ENCODE measurements at regions not wholly inside any gene's neighbourhood (a gene's known extent, or its start where the extent isn't known, plus 50 kb on each side); places are given as distances from the start of the nearest gene placed in this dataset.

GRCh38 chr18:25883091-25883490 lies 207.3 kb downstream of the SS18 start:
- no peaks in the 10 kb centered on the region for H4K20me1 ChIP-seq (ENCODE audit: control insufficient read depth, extremely low read depth, insufficient read depth, low read length)
- no peak overlapping the region for H3K27ac ChIP-seq (ENCODE audit: control insufficient read depth, insufficient read depth, low read length)

GRCh38 chr18:25881149-25881548 lies 209.3 kb downstream of the SS18 start:
- Histone ChIP-seq H3K4me3 (ENCODE audit: control insufficient read depth in 2 of 3, extremely low read depth in 1 of 3, insufficient read depth in 2 of 3, low read depth in 1 of 3, low read length in 3 of 3) (no peak overlapping the region), H3K36me3 (ENCODE audit: control insufficient read depth in 2 of 2, extremely low read depth in 1 of 2, insufficient read depth in 2 of 2, low read length in 2 of 2) (no peaks in the 10 kb centered on the region), H2AFZ (ENCODE audit: control insufficient read depth, low read length) (no peak overlapping the region), H3K4me2 (ENCODE audit: control insufficient read depth, extremely low read depth, insufficient read depth, low read depth, low read length) (no peak overlapping the region), H3K9ac (ENCODE audit: control insufficient read depth, extremely low read depth, insufficient read depth, low read length) (no peak overlapping the region), H3K27ac (ENCODE audit: control insufficient read depth, insufficient read depth, low read length) (no peak overlapping the region), H4K20me1 (ENCODE audit: control insufficient read depth, extremely low read depth, insufficient read depth, low read length) (no peaks in the 10 kb centered on the region), H3K4me1 (ENCODE audit: control insufficient read depth, extremely low read depth, insufficient read depth, low read length) (no peaks in the 10 kb centered on the region), H3K79me2 (ENCODE audit: control insufficient read depth, insufficient read depth, low read length) (no peaks in the 10 kb centered on the region), H3K9me3 (ENCODE audit: control insufficient read depth, low read depth, low read length) (no peaks in the 10 kb centered on the region), H3K9me1 (ENCODE audit: control insufficient read depth, extremely low read depth, insufficient read depth, low read length) (no peaks in the 10 kb centered on the region), H3K27me3 (ENCODE audit: control insufficient read depth, extremely low read depth, insufficient read depth, low read length) (no peaks in the 10 kb centered on the region)
- TF ChIP-seq EZH2 (IDR thresholded peaks at IDR 0.05; ENCODE audit: low read length): no peak
- TF ChIP-seq, protein P1, sequence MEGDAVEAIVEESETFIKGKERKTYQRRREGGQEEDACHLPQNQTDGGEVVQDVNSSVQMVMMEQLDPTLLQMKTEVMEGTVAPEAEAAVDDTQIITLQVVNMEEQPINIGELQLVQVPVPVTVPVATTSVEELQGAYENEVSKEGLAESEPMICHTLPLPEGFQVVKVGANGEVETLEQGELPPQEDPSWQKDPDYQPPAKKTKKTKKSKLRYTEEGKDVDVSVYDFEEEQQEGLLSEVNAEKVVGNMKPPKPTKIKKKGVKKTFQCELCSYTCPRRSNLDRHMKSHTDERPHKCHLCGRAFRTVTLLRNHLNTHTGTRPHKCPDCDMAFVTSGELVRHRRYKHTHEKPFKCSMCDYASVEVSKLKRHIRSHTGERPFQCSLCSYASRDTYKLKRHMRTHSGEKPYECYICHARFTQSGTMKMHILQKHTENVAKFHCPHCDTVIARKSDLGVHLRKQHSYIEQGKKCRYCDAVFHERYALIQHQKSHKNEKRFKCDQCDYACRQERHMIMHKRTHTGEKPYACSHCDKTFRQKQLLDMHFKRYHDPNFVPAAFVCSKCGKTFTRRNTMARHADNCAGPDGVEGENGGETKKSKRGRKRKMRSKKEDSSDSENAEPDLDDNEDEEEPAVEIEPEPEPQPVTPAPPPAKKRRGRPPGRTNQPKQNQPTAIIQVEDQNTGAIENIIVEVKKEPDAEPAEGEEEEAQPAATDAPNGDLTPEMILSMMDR (optimal IDR thresholded peaks at IDR 0.05 in 1 of 3, IDR thresholded peaks at IDR 0.05 in 1 of 3, conservative IDR thresholded peaks at IDR 0.05 in 1 of 3; ENCODE audit: extremely low read depth in 1 of 3, insufficient read depth in 2 of 3, low read length in 3 of 3): no peak
- dilution Hi-C loops (cut with MboI; ENCODE audit: extremely low pct_ligation_motif_present, low sequenced_read_pairs): no loop called here
- DNase-seq (ENCODE audit: low read depth, low spot score): no peak
- no peak for FAIRE-seq

More at GRCh38 chr18:25883091-25883490, 207.3 kb downstream of the SS18 start:
- Histone ChIP-seq H3K36me3 (ENCODE audit: control insufficient read depth in 2 of 2, extremely low read depth in 1 of 2, insufficient read depth in 2 of 2, low read length in 2 of 2) (no peaks in the 10 kb centered on the region), H3K79me2 (ENCODE audit: control insufficient read depth, insufficient read depth, low read length) (no peaks in the 10 kb centered on the region), H3K27me3 (ENCODE audit: control insufficient read depth, extremely low read depth, insufficient read depth, low read length) (no peaks in the 10 kb centered on the region), H3K4me3 (ENCODE audit: control insufficient read depth in 2 of 3, extremely low read depth in 1 of 3, insufficient read depth in 2 of 3, low read depth in 1 of 3, low read length in 3 of 3) (no peak overlapping the region), H3K9me1 (ENCODE audit: control insufficient read depth, extremely low read depth, insufficient read depth, low read length) (no peaks in the 10 kb centered on the region), H3K4me1 (ENCODE audit: control insufficient read depth, extremely low read depth, insufficient read depth, low read length) (no peaks in the 10 kb centered on the region), H3K9me3 (ENCODE audit: control insufficient read depth, low read depth, low read length) (no peaks in the 10 kb centered on the region), H3K4me2 (ENCODE audit: control insufficient read depth, extremely low read depth, insufficient read depth, low read depth, low read length) (no peak overlapping the region), H2AFZ (ENCODE audit: control insufficient read depth, low read length) (no peak overlapping the region), H3K9ac (ENCODE audit: control insufficient read depth, extremely low read depth, insufficient read depth, low read length) (no peak overlapping the region)
- dilution Hi-C loops (cut with MboI; ENCODE audit: extremely low pct_ligation_motif_present, low sequenced_read_pairs): no loop called here
- DNase-seq (ENCODE audit: low read depth, low spot score) (no peak), FAIRE-seq (no peak)
- TF ChIP-seq EZH2 (IDR thresholded peaks at IDR 0.05; ENCODE audit: low read length): no peak
- TF ChIP-seq, protein P1 (optimal IDR thresholded peaks at IDR 0.05 in 1 of 3, IDR thresholded peaks at IDR 0.05 in 1 of 3, conservative IDR thresholded peaks at IDR 0.05 in 1 of 3; ENCODE audit: extremely low read depth in 1 of 3, insufficient read depth in 2 of 3, low read length in 3 of 3): no peak

Data from keratinocyte (primary cell).